Liver (tissue), 7 donors: ENCODE measurements at regions not wholly inside any gene's neighbourhood (a gene's known extent, or its start where the extent isn't known, plus 50 kb on each side); places are given as distances from the start of the nearest gene placed in this dataset.

ENCODE experiments used
- DNase-seq: peaks from one replicate; pipeline ENCODE4 v3.0.0-alpha.2; 2017; ENCODE audit warnings: low spot score
- H3K27ac ChIP-seq, 2 donors: one replicate each; pipeline ENCODE4 v1.7.0; 2013; ENCODE audit warnings: inconsistent platforms in 2 of 2, low read length in 2 of 2, control low read depth in 1 of 2, low read depth in 1 of 2, mild to moderate bottlenecking in 1 of 2
- H3K27me3 ChIP-seq, 4 donors: one replicate each; pipeline versions ENCODE4 v1.6.1 to v1.7.0; 2013; ENCODE audit warnings: low read length in 3 of 4, inconsistent platforms in 1 of 4, mild to moderate bottlenecking in 1 of 4, moderate library complexity in 1 of 4; ENCODE audit not compliant: control insufficient read depth in 4 of 4, insufficient read depth in 4 of 4
- H3K36me3 ChIP-seq, 4 donors: one replicate each; pipeline versions ENCODE4 v1.6.1 to v1.7.0; 2013; ENCODE audit warnings: low read length in 3 of 4, mild to moderate bottlenecking in 3 of 4, low read depth in 1 of 4, moderate library complexity in 1 of 4; ENCODE audit not compliant: control insufficient read depth in 4 of 4, insufficient read depth in 3 of 4
- H3K4me1 ChIP-seq, 4 donors: one replicate each; pipeline versions ENCODE4 v1.6.1 to v1.7.0; 2013; ENCODE audit warnings: low read length in 3 of 4, mild to moderate bottlenecking in 3 of 4, moderate library complexity in 1 of 4; ENCODE audit not compliant: control insufficient read depth in 4 of 4, insufficient read depth in 4 of 4
- H3K4me3 ChIP-seq, 3 donors: one replicate each; pipeline versions ENCODE4 v1.6.1 to v1.7.0; 2013; ENCODE audit warnings: low read length in 3 of 3, control low read depth in 1 of 3, low read depth in 1 of 3, mild to moderate bottlenecking in 1 of 3
- H3K9ac ChIP-seq, 2 donors: one replicate each; pipeline ENCODE4 v1.7.0; 2013; ENCODE audit warnings: low read length in 2 of 2, mild to moderate bottlenecking in 2 of 2, moderate library complexity in 2 of 2, control low read depth in 1 of 2, low read depth in 1 of 2
- H3K9me3 ChIP-seq, 4 donors: one replicate each; pipeline versions ENCODE4 v1.6.1 to v1.7.0; 2013; ENCODE audit warnings: low read length in 3 of 4; ENCODE audit not compliant: control insufficient read depth in 4 of 4
- ATF3 ChIP-seq: IDR thresholded peaks from 2 replicates; pipeline ENCODE4 v1.6.1; 2016; ENCODE audit warnings: antibody characterized with exemption
- EGR1 ChIP-seq, 2 donors: IDR thresholded peaks; 2 replicates each; pipeline ENCODE4 v1.6.1; 2016 to 2018; ENCODE audit warnings: antibody characterized with exemption in 2 of 2, low read depth in 2 of 2
- GABPA ChIP-seq, 2 donors: IDR thresholded peaks in 1 of 2; conservative IDR thresholded peaks in 1 of 2; 2 replicates each; pipeline ENCODE4 v1.6.1; 2016; ENCODE audit warnings: antibody characterized with exemption in 2 of 2, mild to moderate bottlenecking in 1 of 2, moderate library complexity in 1 of 2
- HNF4A ChIP-seq, 2 donors: conservative IDR thresholded peaks; 2 replicates each; pipeline ENCODE4 v1.6.1; 2016; ENCODE audit warnings: antibody characterized with exemption in 2 of 2, mild to moderate bottlenecking in 2 of 2
- HNF4G ChIP-seq: IDR thresholded peaks from 2 replicates; pipeline ENCODE4 v1.6.1; 2016; ENCODE audit warnings: antibody characterized with exemption
- JUND ChIP-seq, 2 donors: IDR thresholded peaks; 2 replicates each; pipeline ENCODE4 v1.6.1; 2016; ENCODE audit warnings: antibody characterized with exemption in 2 of 2
- MAX ChIP-seq: IDR thresholded peaks from 2 replicates; pipeline ENCODE4 v1.6.1; 2016; ENCODE audit warnings: antibody characterized with exemption
- NR2F2 ChIP-seq: IDR thresholded peaks from 2 replicates; pipeline ENCODE4 v1.6.1; 2016; ENCODE audit warnings: antibody characterized with exemption
- RAD21 ChIP-seq, 2 donors: IDR thresholded peaks; 2 replicates each; pipeline ENCODE4 v1.6.1; 2016; ENCODE audit warnings: antibody characterized with exemption in 2 of 2, mild to moderate bottlenecking in 2 of 2
- REST ChIP-seq: IDR thresholded peaks from 2 replicates; pipeline ENCODE4 v1.6.1; 2016; ENCODE audit warnings: antibody characterized with exemption, mild to moderate bottlenecking
- RXRA ChIP-seq, 2 donors: IDR thresholded peaks; 2 replicates each; pipeline ENCODE4 v1.6.1; 2017 to 2018; ENCODE audit warnings: antibody characterized with exemption in 2 of 2, mild to moderate bottlenecking in 1 of 2
- SP1 ChIP-seq: IDR thresholded peaks from 2 replicates; pipeline ENCODE4 v1.6.1; 2018; ENCODE audit warnings: antibody characterized with exemption, mild to moderate bottlenecking
- TAF1 ChIP-seq: conservative IDR thresholded peaks from 2 replicates; pipeline ENCODE4 v1.6.1; 2016; ENCODE audit warnings: antibody characterized with exemption, mild to moderate bottlenecking
- YY1 ChIP-seq: IDR thresholded peaks from 2 replicates; pipeline ENCODE4 v1.6.1; 2016; ENCODE audit warnings: antibody characterized with exemption, mild to moderate bottlenecking
- ZBTB33 ChIP-seq: IDR thresholded peaks from 2 replicates; pipeline ENCODE4 v1.6.1; 2016; ENCODE audit warnings: antibody characterized with exemption
- WGBS: extraction: QIAGEN DNeasy Blood & Tissue Kit; methylation state at CpG from one replicate; pipeline ENCODE4 v1.1.7; 2013; 5-methylcytosine and 5-hydroxymethylcytosine counted together
- donor health status: healthy.
- donor health status: healthy.
- donor health status: healthy.
- donor health status: healthy.

GRCh38 chr3:168647582-168647981, 551.9 kb upstream of the GOLIM4 start (continued):
- no peak for TF ChIP-seq ZBTB33
- TF ChIP-seq RXRA (IDR thresholded peaks at IDR 0.05) = no peak
- no peak for TF ChIP-seq RAD21 (IDR thresholded peaks at IDR 0.05)
- TF ChIP-seq MAX = no peak
- no peak for TF ChIP-seq SP1
- no peak for TF ChIP-seq GABPA (IDR thresholded peaks at IDR 0.05 in 1 of 2, conservative IDR thresholded peaks at IDR 0.05 in 1 of 2)
- TF ChIP-seq HNF4G = no peak

GRCh38 chr3:168645180-168645579, 549.5 kb upstream of the GOLIM4 start:
- Histone ChIP-seq H3K27ac (no peak overlapping the region), H3K4me1 (no peaks in the 10 kb centered on the region), H3K9ac (no peak overlapping the region), H3K36me3 (no peaks in the 10 kb centered on the region), H3K9me3 (no peaks in the 10 kb centered on the region), H3K27me3 (no peaks in the 10 kb centered on the region), H3K4me3 (no peak overlapping the region)
- TF ChIP-seq SP1 (no peak), RAD21 (IDR thresholded peaks at IDR 0.05) (no peak), JUND (IDR thresholded peaks at IDR 0.05) (no peak), ATF3 (no peak), ZBTB33 (no peak), REST (no peak), EGR1 (IDR thresholded peaks at IDR 0.05; ENCODE audit: low read depth in 2 of 2) (no peak), YY1 (no peak), HNF4G (no peak)
- no peak for DNase-seq
- WGBS = 82% methylated on average over 2 of the region's 2 CpGs

GRCh38 chr3:168628549-168628948, 532.8 kb upstream of the GOLIM4 start:
- Histone ChIP-seq H3K27me3 (peaks cover 0 to 4% (median 0%) of the 10 kb centered on the region in 4 donors), H3K4me1 (no peaks in the 10 kb centered on the region), H3K36me3 (no peaks in the 10 kb centered on the region), H3K4me3 (no peak overlapping the region), H3K27ac (no peak overlapping the region), H3K9me3 (no peaks in the 10 kb centered on the region), H3K9ac (no peak overlapping the region)
- no peak for DNase-seq
- TF ChIP-seq MAX (no peak), RAD21 (IDR thresholded peaks at IDR 0.05) (no peak), HNF4A (conservative IDR thresholded peaks at IDR 0.05) (no peak), HNF4G (no peak), ATF3 (no peak), NR2F2 (no peak), TAF1 (no peak), YY1 (no peak), ZBTB33 (no peak), REST (no peak)
